GM21825 (cell line): ENCODE measurements at regions not wholly inside any gene's neighbourhood (a gene's known extent, or its start where the extent isn't known, plus 50 kb on each side); places are given as distances from the start of the nearest gene placed in this dataset.

Experiments
- ATAC-seq: cut with Tn5 transposase; IDR thresholded peaks from one replicate; pipeline ENCODE4 v1.9.1; 2021; ENCODE audit warnings: mild to moderate bottlenecking, moderate library complexity; ENCODE audit not compliant: unreplicated experiment

DNA sequence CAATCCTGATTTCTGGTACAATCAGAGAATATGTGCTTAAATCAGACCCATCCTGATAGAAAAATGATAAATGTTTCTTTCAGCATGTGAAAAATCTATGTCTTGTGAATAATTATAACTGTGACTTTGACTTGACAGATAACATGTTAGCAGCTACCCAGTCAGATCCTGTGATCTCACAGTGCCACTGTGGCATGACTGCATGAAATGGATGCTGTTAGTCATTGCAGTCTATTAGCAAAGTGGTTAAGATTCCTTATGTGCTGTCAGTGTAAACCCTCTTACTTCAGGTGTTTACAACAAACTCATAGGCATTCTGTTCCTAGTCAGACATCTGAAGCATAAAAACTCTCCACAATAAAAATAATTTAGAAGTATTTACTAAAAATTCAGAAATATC lies 244.6 kb upstream of the RND3 start:
- no peak for ATAC-seq

DNA sequence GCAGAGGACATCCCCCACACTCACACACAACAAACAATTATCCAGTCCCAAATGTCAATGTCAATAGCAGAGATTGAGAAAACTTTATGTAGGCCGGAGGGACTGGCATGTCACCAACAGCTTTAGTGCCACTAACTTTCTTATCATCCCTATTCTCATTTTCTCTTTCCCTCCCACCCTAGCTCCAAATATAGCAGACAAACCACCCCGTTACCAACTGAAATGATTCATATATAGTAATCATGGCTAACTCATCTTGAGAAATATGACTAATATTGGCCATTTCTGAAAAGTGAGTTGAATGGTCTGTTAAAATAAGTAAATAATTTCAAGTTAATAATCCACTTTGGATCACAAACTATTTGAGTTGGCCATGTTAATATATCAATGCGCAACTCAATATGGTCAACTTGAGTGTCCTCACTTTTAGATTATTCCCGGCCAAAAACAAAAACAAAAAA lies 242.1 kb upstream of the RND3 start:
- ATAC-seq, result peak; percentile 80

DNA sequence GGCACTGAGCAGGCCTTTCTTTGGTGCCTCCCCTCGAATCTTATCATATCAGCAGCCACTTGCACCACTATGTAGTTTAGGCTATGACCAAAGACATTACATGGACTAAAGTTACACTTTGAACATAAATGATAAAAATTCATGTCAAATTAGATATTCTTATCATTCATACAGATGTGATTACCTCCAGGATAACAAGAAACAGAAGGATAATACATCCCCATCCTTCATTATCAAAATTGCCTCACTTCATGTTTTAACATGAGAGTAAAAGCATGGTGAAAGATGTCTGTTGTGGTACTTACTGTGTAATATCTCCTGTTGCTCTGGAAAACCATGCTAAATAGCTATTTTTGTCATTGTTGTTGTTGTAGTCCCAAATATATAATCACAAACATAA lies 230.8 kb upstream of the RND3 start:
- ATAC-seq, result no peak

DNA sequence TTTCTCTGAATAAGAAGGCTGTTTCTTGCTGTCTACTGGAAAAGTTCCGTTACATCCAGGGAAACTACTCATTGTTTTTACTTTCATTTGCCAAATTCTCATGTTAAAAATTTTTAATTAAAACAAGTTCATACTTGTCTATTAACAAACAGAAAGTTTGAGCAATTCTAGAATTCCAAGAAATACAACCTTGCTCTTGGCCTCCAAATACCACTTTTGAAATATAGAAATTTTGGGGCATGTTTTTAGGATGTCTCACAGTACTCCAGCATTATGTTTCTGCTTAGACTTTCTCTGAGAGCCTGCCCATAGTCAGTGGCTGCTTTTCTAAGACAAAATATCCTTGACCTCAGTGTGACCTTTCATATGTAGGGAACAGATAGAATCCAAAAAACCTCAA lies 228.7 kb upstream of the RND3 start:
- ATAC-seq, result no peak

DNA sequence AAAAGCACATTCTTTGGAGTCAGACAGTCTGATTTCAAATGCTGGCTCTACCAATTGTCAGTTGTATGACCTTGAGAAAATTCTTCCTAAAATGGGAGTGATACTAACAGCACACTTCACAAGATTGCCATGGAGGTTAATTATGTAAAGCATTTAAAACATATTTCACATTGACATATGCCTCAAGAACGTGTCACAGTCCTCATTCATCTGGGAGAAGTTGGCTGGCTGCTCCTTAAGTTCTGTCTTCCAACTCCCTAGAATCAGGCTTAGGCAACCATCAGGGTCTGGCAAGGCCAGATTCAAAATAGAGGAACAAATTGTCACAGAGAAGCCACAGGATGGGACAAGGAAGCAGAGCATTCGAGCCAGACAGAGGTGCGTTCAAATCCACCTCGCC lies 228.0 kb upstream of the RND3 start:
- ATAC-seq, result no peak

DNA sequence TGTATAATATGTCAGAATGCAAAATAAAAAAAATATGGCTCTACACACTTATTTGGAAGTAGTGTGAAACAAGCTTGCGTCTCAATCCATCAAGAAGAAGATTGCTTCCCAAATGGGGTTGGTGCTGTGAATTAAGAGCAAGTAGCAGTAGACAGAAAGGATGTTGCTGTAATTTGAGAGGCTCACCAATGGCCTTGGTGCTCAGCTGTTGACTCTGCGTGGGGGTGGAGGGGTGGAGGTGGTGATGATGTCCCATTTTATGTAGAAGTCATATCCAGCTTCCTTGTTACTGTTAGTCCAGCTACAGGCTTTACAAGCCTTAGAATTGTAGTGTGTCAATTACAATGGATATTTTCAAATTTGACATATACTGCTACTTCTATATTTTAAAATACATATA lies 223.4 kb upstream of the RND3 start:
- no peak for ATAC-seq

DNA sequence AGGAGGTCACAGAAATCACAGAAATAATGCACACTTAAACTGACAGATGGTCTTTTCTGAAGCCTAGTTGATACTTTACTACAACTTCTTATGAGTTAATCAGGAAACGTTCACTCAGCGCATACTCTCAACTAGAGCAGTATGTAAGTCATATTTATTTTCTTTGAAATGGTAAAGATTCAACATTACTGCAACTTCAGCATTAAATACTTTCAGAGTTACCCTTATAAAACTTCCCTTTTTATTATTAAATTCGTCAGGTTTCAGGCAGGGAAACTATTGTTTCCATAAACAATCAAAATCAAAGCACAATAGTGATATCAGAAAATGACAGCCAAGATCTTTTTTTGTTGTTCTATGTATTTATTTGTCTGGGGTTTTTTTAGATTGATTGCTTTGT lies 222.6 kb upstream of the RND3 start:
- no peak for ATAC-seq

DNA sequence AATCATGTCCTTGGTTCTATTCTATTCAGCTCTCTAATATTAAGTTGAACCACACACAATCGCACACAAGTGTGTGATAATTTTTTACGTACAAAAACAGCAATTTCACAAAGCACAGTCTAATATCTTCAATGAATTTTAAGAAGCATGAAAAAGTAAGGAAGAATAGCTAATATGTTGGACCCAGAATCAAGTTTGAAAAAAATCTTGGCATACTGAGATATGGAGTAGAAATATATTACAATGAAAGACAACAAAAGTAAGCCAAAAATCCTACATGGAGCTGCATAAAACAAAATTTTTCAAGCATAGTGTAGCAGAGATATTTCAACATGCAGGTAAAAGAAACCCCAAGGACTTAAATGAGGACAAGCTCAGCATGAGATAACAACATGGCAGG lies 219.1 kb upstream of the RND3 start:
- no peak for ATAC-seq

DNA sequence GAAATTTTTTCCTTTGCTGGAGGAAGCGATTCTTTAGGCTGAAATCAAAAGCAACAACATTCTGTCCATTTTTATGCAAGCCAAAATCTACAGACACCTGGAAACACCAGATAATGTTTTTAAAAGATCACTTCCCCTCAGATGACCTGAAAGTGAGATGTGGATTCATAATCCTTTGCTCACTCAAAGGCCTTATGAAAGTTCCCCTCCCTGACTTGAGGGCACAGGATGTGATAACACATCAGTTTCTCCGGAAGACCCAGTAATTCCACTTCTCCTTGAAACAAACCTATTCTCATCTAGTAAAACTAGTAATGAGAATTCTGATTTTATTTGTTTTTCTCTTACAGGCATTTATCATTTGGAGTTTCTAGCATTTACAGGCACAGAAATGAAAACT lies 218.3 kb upstream of the RND3 start:
- no peak for ATAC-seq

DNA sequence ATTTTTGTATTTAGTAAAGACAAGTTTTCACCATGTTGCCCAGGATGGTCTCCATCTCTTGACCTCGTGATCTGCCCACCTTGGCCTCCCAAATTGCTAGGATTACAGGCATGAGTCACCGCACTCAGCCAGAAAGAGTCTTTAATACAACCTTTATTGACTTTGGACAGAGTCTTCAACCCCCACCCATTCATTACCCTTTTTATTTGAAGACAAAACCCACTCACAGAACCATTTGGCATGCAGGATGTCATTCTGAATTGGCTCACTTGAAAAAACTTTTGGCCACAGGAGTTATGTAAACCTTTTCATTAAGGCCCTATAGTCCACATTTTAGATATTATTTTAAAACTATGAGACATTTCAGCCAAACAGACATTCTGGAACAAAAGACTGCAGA lies 217.9 kb upstream of the RND3 start:
- no peak for ATAC-seq

DNA sequence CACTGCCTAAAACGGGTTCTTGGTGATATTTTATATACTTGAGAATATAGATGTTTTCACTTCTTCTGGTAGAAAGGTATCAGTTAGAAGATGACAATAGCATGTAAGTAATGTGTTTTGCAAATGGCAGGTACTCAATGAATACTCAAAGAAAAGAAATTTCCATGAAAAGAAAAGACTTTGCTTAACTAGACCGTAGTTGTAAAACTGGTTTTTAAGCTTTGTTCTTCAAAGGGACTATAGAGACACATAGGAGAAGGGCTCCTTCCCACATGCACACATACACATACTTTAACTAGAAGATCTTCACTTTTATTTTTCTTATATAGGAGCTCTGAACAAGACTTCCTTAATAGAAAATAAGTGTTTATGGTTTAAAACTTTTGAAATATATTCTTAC lies 215.3 kb upstream of the RND3 start:
- no peak for ATAC-seq

DNA sequence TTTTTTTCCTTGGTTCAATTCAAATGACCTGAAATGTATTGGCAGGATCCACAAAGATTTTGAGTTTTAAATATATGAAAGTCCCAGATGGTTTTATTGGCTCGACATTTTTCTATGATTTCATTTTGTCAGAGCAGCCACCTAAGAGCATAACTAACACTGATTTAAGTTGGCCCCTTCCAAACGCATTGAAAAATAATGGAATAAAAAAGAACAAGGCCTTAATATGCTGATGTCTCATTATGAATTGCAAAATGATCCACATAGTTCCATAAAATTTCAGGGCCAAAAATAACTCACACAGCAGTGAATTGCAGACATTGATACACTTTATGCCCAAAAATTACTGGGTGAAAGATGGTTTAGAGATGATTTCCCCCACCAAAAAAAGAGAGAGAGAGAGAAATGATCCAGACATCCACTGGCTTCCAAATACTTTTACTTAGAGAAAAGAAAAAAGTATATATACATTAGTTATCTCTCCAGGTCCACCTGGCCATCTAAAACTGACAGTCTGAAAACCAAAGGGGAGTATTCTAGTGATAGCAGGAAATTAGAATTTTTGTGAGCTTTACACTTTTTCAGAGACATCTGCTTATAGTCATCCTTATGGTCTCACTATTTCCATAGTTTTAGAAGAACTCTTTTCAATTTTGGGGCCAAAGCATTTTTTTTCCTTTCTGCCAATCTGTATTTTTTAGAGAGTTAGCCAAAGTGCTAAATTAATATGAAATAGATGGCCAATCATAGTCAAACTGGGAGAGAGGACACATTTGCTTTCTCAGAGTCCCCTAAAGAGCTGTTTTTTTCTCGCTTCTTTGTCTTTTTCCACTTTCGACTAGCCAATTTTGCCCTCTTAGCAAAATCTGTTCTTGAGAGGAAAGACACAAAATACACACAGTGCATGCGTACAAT lies 213.5 kb upstream of the RND3 start:
- ATAC-seq, result no peak

DNA sequence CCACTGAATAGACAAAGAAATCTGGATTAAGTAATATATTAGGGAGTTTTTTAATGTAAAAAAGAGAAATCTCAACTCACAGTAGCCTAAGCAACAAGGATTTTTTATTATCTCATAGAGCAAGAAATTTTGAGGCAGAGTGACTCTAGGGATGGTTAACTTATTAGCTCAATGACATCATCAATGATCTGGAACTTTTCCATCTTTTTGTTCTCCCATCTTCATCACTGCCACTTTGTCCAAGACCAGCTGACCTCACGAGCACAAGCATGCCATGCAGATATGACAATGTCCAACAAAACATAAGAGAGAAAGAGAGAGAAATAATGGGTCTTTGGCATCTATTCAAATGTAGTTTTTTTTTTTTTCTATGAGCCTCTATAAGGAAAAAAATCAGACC lies 211.8 kb upstream of the RND3 start:
- ATAC-seq, result no peak

DNA sequence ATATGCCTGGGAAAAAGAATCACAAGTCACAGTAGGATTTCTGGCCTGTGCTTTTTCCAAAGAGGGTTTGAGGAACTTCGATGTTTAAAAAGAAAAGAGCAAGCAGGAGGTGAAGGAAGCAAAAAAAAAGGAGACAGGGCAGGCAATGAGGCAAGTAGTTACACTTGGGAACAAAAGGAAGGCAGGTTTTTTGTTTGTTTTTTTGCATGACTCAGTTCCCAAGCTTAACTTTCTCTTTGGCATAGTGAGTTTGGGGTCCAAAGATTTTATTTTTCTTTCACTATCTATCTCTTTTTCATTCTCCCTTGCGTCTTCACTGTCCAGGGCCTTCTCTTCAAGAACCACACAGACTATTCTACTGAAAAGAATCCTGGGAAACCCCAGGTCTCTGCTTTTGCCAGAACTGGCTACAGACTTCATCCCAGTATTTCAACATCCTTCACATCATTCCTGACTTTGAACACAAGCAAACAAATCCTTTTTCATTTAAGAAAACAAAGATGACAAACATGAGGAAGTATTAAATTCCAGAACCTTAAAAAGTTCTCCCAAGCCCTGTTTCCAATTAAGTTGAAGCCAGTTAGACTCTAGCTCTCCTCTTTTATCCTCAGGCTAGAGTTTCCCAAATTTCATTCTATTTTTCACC lies 210.7 kb upstream of the RND3 start:
- ATAC-seq, result no peak

DNA sequence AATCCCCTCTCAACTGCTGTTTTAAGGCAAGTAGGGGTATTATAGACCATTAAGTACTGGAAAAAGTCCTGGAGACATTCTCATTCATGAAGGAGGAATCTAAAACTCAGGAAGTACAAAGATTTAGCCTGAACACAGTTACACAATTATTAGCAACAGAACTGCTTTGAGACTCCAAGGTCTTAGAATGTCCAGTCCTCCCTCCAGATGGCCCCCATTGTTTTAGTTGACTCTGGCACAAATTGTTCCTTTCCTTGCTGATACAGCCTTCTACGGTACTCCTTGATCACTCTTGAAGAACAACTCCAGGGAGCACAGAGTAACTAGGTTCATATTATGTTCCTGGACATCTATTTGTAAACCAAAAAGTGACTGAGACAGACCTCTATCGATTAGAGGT lies 210.1 kb upstream of the RND3 start:
- no peak for ATAC-seq

DNA sequence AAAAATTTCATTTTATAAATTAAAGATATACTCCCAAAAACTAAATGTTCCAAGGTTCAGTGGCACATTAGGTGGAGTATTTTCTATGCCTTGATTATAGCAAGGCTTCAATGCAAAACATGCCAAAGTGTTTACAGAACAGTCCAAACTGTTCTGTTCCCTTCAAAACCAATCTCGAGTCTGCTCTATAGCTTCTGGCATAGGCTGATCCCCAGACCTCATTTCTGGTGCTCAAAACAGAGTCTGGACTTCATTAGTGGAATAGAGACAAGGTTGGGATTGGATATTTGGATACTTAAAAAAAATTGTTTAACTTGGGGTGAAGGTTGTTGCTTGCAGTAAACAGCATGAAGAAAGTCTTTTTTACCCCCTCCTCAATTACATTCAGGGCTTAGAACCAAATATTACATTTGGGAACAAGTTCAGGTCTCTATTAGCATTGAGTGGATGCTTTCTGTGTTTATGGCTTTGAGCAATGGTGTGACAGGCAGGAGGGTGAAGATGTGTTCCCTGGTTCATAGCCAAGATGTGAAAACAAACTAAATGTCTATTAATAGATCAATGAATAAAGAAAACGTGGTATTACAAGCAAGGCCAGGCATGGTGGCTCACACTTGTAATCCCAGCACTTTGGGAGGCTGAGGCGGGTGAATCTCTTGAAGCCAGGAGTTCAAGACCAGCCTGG lies 208.1 kb upstream of the RND3 start:
- no peak for ATAC-seq

DNA sequence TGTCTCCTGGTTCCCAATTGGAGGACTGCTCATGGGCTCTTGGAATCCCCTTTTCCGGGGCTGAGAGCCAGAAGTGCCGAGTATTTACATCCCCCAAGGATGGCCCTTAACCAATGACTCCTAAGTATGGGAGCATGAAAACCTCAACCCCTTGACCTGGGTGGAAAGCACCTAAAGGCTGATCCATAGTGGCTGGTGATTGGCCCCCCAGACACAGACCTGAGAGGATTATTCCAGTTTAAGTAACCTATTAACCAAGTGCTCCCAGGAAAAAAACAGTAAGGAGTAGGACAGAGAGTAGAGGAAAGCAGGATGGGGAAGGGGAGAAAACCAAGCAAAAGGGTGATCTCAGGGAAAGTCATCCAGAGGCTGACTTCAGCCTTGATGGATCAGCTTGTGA lies 206.1 kb upstream of the RND3 start:
- ATAC-seq, result no peak

DNA sequence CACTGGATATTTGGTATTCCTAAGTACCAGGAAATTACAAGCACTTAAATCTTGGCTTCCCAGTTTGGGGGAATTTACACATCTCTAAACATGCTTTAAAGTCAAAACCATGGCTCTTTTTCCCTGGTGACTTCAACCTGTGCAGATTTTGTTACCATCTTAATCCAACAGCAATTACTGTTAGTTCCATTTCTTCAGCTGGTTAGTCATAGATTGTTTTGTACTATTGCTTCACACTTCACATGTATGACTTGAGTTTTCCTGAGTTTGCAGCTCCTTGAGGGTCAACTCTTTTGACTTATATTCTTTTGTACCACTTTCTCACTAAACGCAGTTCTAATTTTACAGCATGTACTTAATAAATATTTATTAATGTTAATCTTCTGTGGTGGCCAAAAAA lies 203.4 kb upstream of the RND3 start:
- no peak for ATAC-seq

DNA sequence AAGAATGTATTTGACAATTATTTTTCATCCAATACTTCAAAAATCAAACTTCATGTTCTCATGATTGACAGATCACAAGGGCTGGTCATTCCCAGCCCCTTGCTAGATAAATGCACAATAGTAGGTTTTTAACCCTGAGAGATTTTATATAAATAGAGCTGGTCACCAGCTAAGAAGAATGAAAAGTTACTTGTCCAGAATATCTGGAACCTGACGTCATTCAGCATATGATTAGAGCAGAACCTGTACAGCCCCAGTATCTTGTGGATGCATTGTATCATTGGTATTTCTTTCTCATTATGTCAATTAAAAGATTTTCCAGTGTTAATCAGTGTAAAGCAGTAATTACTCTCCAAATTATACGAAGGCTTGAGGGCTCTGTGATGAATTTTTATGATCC lies 202.8 kb upstream of the RND3 start:
- ATAC-seq, result no peak

DNA sequence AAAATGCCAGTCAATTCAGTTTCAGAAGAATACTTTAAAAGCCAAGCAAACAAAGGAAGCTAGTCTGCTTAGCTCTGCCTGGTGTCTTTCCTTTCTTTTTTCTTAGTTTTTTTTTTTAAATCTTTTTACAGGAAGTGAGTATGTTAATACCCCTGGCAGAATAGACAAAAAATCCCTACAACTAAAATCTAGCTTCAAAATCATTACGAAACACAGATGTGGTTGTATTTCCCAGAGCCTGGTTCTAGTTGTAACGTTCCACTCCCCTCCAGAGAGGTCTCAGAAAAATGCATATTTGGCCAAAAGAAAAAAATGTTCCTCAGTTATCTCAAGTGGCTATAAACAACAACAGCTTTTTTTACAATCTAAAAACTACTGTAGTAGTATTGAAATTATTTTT lies 202.1 kb upstream of the RND3 start:
- ATAC-seq, result no peak

DNA sequence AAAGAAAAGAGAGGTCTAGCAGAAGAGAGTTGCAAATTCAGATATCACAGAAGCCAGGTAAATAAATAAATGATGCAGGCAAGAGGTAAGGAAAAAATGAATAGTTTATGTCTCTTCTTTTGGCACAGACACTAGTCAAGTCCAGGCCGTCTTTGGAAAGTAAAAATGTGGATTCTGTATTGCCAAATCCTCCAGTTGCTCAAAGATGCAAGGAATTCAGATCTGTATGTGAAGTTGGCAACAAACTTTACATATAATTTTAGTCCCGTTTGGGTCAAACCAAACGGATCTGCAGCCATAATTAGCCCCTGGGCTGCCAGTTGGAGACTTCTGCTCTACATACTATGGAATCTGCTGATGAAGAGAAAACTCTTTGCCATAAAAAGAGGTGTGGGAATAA lies 200.5 kb upstream of the RND3 start:
- ATAC-seq, result no peak

DNA sequence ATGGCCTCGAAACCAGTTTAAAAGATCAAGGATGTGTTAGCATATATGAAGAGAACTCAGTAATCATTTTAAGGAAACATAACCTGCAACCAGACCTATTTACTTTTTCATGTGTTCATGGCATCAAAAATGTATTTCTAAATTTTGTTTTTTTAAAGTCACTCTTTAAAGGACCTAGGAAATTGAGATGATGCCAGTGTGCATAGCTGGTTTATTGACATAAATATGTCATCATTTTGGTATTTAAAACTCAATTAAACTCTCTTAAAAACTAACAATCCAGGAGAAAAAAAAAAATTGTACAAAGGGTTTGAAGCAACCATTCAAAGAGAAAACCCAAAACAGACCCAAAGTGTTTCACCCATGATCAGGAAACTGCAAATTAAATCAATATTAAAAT lies 198.9 kb upstream of the RND3 start:
- no peak for ATAC-seq
